HL-60 (cell line): ENCODE measurements at regions not wholly inside any gene's neighbourhood (a gene's known extent, or its start where the extent isn't known, plus 50 kb on each side); places are given as distances from the start of the nearest gene placed in this dataset.
A peak's percentile ranks its signal among the peaks of the same experiment; 100 is the strongest.
"Not testable (repeated sequence)": the region's sequence is repeated elsewhere in the genome, so short reads cannot be mapped to it uniquely, and the experiment has no call there.

Experiments used
- DNase-seq, 2 experiments: peaks; one replicate each; pipeline ENCODE4 v3.0.0-alpha.2; 2010 to 2020; ENCODE audit warnings: low read depth in 1 of 2, low spot score in 1 of 2
- H3K27ac ChIP-seq: fragments of 250-450 bp; sonication (Bioruptor Pico); replicated peaks from 2 replicates; pipeline ENCODE4 v1.5.1; 2020; ENCODE audit warnings: mild to moderate bottlenecking, moderate library complexity
- H3K27me3 ChIP-seq: fragments of 250-450 bp; sonication (Bioruptor Pico); 2 replicates; pipeline ENCODE4 v1.5.1; 2021; ENCODE audit warnings: mild to moderate bottlenecking, moderate library complexity; ENCODE audit not compliant: insufficient read depth, poor library complexity, severe bottlenecking
- H3K4me3 ChIP-seq: replicated peaks from 2 replicates; pipeline ENCODE4 v1.5.1; 2011; ENCODE audit warnings: mild to moderate bottlenecking, control low read depth, low read length; ENCODE audit not compliant: insufficient read depth
- CTCF ChIP-seq: IDR thresholded peaks from one replicate; pipeline ENCODE4 v1.5.1; 2011; ENCODE audit warnings: low read length, control low read depth, inconsistent platforms; ENCODE audit not compliant: insufficient read depth
- GABPA ChIP-seq: IDR thresholded peaks from 2 replicates; pipeline ENCODE4 v1.6.1; 2012; ENCODE audit warnings: low read depth
- POLR2AphosphoS5 ChIP-seq: IDR thresholded peaks from 2 replicates; pipeline ENCODE4 v1.6.1; 2012; ENCODE audit warnings: low read depth
- REST ChIP-seq: IDR thresholded peaks from 2 replicates; pipeline ENCODE4 v1.6.1; 2012; ENCODE audit warnings: low read depth; ENCODE audit not compliant: insufficient replicate concordance
- SPI1 ChIP-seq: IDR thresholded peaks from 2 replicates; pipeline ENCODE4 v1.6.1; 2012; ENCODE audit warnings: low read depth, mild to moderate bottlenecking, borderline replicate concordance

- H3K27ac ChIP-seq, result no peak overlapping the region
- DNase-seq, result no peak
- no peak for TF ChIP-seq GABPA
- TF ChIP-seq CTCF, result no peak
- no peak for TF ChIP-seq SPI1
- TF ChIP-seq POLR2AphosphoS5, result no peak
- no peak for TF ChIP-seq REST
- H3K27me3 ChIP-seq, result no peaks in the 10 kb centered on the region
- H3K4me3 ChIP-seq, result no peak overlapping the region
These were observed 119.5 kb upstream of the RIMBP3 start for GRCh38 chr22:18731075-18731666.

- peak in 1 of 2 experiments; percentile 0 for DNase-seq
- not testable (repeated sequence) for H3K27me3 ChIP-seq, H3K27ac ChIP-seq, H3K4me3 ChIP-seq
These were observed 118.7 kb upstream of the RIMBP3 start for GRCh38 chr22:18730410-18730809.
